T47D (cell line): ENCODE measurements at regions not wholly inside any gene's neighbourhood (a gene's known extent, or its start where the extent isn't known, plus 50 kb on each side); places are given as distances from the start of the nearest gene placed in this dataset.

Source experiments
- DNase-seq, 2 experiments: peaks; one replicate each; pipeline versions ENCODE4 v3.0.0 to v3.0.0-alpha.2; 2011 to 2012; ENCODE audit warnings: low read depth in 1 of 2, low spot score in 1 of 2
- JUND ChIP-seq: IDR thresholded peaks from 2 replicates; pipeline ENCODE4 v1.6.1; 2012; ENCODE audit warnings: low read depth
- in situ Hi-C: cut with HindIII; loops from 2 replicates; pipeline ENCODE4 v1.10.0; 2016; ENCODE audit warnings: low sequenced_read_pairs, low pct_unique_long_range_greater_than_20kb

- in situ Hi-C loops = no loop called here
- TF ChIP-seq JUND = no peak
- no peak for DNase-seq
Measured at GRCh38 chr5:10173716-10174115, 76.0 kb downstream of the ATPSCKMT start.

- in situ Hi-C loops = no loop called here
- DNase-seq = no peak
- no peak for TF ChIP-seq JUND
Measured at GRCh38 chr5:10172247-10172646, 77.4 kb downstream of the ATPSCKMT start.

- DNase-seq = no peak
- no peak for TF ChIP-seq JUND
- in situ Hi-C loops = no loop called here
Measured at GRCh38 chr5:10169359-10169758, 80.3 kb downstream of the ATPSCKMT start.

- no peak for TF ChIP-seq JUND
- in situ Hi-C loops = no loop called here
- DNase-seq = no peak
Measured at GRCh38 chr5:10168254-10168653, 81.4 kb downstream of the ATPSCKMT start.

- no peak for DNase-seq
- no peak for TF ChIP-seq JUND
- in situ Hi-C loops = no loop called here
Measured at GRCh38 chr5:10167806-10168205, 81.9 kb downstream of the ATPSCKMT start.

- DNase-seq = no peak
- no peak for TF ChIP-seq JUND
- in situ Hi-C loops = no loop called here
Measured at GRCh38 chr5:10166392-10166791, 83.3 kb downstream of the ATPSCKMT start.

- no peak for DNase-seq
- TF ChIP-seq JUND = no peak
- in situ Hi-C loops = no loop called here
Measured at GRCh38 chr5:10162468-10162867, 87.2 kb downstream of the ATPSCKMT start.

- in situ Hi-C loops = no loop called here
- TF ChIP-seq JUND = no peak
- DNase-seq = no peak
Measured at GRCh38 chr5:10161778-10162177, 87.9 kb downstream of the ATPSCKMT start.

GRCh38 chr5:10160241-10160640, 89.4 kb downstream of the ATPSCKMT start:
- in situ Hi-C loops = no loop called here
- DNase-seq = no peak
- TF ChIP-seq JUND = no peak

- DNase-seq = no peak
- in situ Hi-C loops = no loop called here
- no peak for TF ChIP-seq JUND
Measured at GRCh38 chr5:10158886-10159285, 90.8 kb downstream of the ATPSCKMT start.

- no peak for DNase-seq
- in situ Hi-C loops = no loop called here
- TF ChIP-seq JUND = no peak
Measured at GRCh38 chr5:10157085-10157669, 92.5 kb downstream of the ATPSCKMT start.

- in situ Hi-C loops = no loop called here
- no peak for TF ChIP-seq JUND
- no peak for DNase-seq
Measured at GRCh38 chr5:10155897-10156667, 93.6 kb downstream of the ATPSCKMT start.

GRCh38 chr5:10153808-10154537, 95.7 kb downstream of the ATPSCKMT start:
- no peak for TF ChIP-seq JUND
- in situ Hi-C loops = no loop called here
- no peak for DNase-seq
